ENCODE measurements at regions not wholly inside any gene's neighbourhood (a gene's known extent, or its start where the extent isn't known, plus 50 kb on each side); places are given as distances from the start of the nearest gene placed in this dataset.

- TF ChIP-seq CTCF (IDR thresholded peaks at IDR 0.05) (no peak), POLR2A (IDR thresholded peaks at IDR 0.05) (no peak), POLR2AphosphoS5 (IDR thresholded peaks at IDR 0.05) (no peak), EP300 (IDR thresholded peaks at IDR 0.05) (no peak)
These were observed 68.1 kb upstream of the WDR11 start for GRCh38 chr10:120783098-120783497.

Measured in stomach (tissue), 4 donors.